NCI-H2029 (cell line): ENCODE measurements at regions not wholly inside any gene's neighbourhood (a gene's known extent, or its start where the extent isn't known, plus 50 kb on each side); places are given as distances from the start of the nearest gene placed in this dataset.

ENCODE experiments used
- DNase-seq: peaks from one replicate; lab custom pipeline; 2025; lab: John Stamatoyannopoulos, UW

GRCh38 chr2:19600506-19600905 lies 242.1 kb upstream of the OSR1 start:
- no peak for DNase-seq

- no peak for DNase-seq
Measured at GRCh38 chr2:19598971-19599370, 240.5 kb upstream of the OSR1 start.

- no peak for DNase-seq
Measured at GRCh38 chr2:19592197-19592596, 233.8 kb upstream of the OSR1 start.

DNA sequence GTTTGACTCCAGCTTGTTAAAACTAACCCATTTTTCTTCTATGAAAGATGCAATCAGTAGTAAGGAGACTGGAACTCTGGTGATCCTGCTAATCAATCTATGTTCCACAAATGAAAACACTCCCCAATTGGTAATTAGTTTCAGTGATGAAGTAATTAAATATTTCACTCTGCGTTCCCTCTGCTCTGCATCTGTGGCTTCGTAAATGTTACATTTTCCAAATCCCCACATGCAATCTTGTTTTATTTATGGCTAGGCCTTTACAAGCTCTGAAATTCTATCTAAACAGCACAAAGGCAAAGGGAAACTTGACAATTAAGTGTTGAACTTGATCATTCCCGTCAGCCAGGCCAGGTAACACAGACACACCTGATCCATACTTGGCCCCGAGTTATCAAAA lies 231.4 kb upstream of the OSR1 start:
- no peak for DNase-seq

DNA sequence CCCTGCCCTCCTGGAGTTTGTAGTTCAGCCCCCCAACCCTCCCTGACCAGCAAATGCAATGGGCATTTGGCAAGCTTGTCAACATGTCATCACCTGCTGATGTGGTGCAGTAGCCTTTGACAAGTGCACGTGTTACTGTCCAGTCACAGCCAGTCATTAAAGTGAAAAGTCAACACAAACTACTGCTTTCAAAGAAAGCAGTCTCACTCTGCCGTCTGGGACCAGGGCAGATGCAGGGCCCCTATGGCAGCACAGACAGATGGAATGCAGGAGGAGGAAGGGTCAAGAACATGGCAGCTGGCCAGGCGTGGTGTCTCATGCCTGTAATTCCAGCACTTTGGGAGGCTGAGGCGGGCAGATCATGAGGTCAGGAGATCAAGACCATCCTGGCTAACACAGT lies 222.4 kb upstream of the OSR1 start:
- DNase-seq: no peak

DNA sequence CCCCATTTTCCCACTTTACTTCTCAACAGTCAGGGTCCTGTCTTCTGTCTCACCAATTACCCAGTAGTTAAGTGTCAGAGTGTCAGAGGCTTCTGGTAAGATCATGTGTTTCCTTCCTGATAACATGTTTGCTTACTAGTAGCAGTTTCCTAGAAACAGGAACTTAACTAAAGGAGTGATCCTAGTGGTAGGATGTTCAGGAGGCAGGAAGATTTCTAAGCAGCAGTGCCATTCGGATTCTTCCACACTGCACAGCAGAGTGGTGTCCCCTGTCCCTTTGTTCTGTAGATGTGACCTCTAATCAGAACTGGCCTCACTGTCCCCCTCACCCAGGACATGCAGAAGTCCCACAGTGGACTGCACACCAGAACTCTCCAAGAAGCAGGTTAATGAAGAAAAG lies 221.8 kb upstream of the OSR1 start:
- DNase-seq: no peak

- DNase-seq: no peak
Measured at GRCh38 chr2:19579461-19579860, 221.0 kb upstream of the OSR1 start.

GRCh38 chr2:19577723-19578122 lies 219.3 kb upstream of the OSR1 start:
- no peak for DNase-seq

- DNase-seq: peak; percentile 8
Measured at GRCh38 chr2:19576411-19576810, 218.0 kb upstream of the OSR1 start.

- no peak for DNase-seq
Measured at GRCh38 chr2:19575641-19576040, 217.2 kb upstream of the OSR1 start.

DNA sequence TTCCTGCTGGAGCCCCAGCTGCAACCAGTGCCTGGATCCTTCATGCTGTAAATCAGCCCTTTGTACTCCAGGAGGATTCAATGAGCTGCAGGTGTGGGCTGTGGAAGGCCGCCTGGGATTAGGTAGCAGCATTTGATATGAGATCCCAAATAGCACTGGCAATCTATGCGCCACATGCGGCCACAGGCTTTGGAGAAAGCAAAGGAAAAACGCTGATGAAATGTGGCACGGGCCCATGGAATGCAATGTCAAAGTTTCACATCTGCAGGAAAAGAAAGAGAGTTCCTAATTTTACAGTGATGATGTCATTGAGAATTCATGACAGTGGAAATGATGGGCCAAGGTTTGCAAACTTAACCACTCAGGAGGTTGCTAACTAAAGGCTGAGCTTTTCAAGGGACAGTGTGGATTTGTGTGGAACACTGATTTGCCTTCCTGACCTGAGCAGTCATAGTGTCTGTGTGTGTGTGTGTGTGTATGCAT lies 216.4 kb upstream of the OSR1 start:
- peak; percentile 23 for DNase-seq

DNA sequence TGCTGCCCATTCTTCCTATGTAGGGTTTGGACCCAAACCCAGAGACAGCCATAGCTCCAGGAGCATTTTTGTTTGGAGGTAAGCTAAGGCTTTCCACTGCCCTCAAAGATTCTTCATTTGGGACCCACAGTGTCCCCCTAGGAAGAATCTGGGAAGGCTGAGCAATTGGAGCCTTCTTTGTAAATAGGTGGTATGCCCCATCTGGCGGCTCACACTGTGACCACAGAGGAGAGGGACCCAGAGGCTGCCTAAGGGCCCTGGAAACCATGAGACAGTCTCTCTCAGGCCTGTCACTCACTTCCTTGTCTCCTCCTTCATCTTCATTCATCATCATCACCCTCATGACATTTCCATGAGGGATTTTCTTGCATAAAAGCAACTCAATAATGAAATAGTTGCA lies 215.4 kb upstream of the OSR1 start:
- no peak for DNase-seq

GRCh38 chr2:19571773-19572172 lies 213.3 kb upstream of the OSR1 start:
- DNase-seq: no peak

- DNase-seq: no peak
Measured at GRCh38 chr2:19569300-19569791, 210.9 kb upstream of the OSR1 start.

- no peak for DNase-seq
Measured at GRCh38 chr2:19568809-19569208, 210.4 kb upstream of the OSR1 start.

DNA sequence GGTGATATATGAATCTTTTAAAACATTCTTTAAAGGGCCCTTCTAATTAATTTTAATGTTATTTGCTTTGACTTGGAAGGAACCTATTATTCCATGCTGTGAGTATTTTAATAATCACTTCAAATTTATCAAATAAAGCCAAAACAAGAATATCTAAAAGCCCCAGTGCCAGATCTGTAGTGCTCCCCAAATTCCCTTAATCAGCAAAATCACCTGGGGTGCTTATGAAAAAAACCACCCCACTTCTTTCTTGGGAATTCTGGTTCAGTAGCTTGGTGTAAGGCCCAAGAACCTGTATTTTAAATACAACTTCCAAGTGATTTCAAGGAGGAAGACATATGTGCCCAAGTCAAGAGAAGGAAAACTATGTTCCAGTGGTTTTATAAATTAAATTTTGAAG lies 202.4 kb upstream of the OSR1 start:
- no peak for DNase-seq

- no peak for DNase-seq
Measured at GRCh38 chr2:19559596-19560240, 201.3 kb upstream of the OSR1 start.

DNA sequence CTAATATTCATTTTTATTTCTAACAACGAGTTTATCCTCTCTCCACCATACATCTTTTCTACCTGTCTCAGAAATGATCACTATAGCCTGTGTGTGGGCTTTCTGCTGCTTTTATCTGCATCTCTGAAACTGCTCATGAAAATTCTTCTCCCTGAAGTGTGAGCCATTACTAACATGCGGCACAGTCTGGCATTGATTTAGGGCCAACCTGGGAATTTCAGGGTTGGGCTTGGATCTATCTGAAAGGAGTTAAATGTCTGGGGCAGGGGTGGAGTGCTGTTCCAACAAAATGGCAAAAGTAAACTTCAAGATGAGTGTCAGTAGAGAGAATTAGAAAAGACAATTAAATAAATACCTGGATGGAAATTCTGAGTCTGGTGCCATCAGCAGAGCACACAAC lies 198.2 kb upstream of the OSR1 start:
- DNase-seq: no peak

DNA sequence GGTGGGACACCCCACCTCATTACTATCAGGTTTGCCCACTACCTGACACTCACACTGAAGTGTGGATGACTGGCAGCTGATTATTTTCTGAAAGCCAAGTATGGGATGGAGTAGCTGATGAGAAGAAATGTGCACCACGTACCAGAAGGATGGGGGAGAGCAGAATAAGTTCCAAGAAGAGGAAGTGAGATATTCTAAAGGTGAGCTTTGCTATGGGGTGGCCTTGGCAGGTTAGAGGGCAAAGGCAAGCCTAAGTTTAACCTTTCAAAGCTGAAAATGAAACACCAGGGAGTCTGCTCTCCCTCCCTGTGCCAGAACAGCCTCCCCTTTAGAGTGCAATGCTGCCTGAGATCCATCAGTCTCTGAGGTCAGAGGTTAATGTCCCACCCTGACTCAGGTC lies 196.1 kb upstream of the OSR1 start:
- no peak for DNase-seq

DNA sequence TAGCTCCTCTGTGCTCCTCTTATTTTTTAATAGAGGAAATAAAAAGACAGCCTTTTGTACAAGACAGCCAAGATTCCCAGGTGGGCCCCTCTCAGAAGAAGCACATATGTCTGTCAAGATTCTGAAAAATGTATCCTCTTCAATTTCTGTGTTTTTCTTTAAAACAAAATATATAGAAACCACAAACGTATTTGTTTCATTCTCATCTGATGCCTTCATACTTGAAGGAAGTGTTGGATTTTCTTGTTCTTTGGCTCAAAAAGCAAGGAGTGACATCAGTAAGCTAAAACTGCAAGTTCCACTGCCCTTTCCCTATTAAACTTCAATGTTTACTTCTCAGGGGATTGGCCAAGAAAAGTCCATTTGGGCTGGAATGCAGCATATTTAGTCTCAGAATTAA lies 193.8 kb upstream of the OSR1 start:
- no peak for DNase-seq

DNA sequence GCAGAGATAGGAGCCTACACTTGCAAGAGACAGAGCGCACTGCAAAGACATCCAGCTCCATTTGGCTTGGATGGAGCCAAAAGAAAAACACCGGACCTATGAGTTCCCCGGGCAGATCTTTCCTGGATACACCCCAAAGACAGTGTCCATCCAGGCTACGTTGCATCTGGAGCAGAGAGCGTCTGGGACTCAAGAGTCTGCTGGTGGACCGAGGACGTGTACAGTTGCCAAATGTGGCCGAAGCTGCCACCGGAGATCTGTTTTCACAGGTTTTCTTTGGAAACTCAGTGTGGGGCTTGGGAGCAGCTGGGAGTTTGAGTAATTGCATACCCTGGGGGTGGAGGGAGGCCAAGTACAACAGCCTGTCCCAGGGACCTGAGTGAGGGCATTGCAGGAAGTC lies 192.3 kb upstream of the OSR1 start:
- DNase-seq: no peak

DNA sequence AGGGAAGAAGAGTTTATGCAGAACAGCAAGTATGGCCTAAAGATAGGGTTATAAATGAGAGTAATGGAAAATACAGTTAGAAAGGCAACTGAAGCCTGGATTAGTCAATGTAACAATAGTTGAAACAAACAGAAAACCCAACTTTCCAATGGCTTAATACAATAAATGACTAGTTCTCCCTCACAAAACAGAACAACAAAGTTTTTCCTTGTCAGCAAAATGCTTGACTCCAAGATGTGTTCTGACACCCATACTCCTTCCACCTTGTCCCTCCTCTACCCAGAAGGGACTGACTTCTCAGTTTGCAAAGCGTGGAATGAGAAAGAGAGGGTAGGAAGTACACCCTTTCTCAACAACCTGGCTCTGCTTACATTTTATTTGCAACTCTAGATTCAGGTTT lies 191.4 kb upstream of the OSR1 start:
- DNase-seq: no peak

DNA sequence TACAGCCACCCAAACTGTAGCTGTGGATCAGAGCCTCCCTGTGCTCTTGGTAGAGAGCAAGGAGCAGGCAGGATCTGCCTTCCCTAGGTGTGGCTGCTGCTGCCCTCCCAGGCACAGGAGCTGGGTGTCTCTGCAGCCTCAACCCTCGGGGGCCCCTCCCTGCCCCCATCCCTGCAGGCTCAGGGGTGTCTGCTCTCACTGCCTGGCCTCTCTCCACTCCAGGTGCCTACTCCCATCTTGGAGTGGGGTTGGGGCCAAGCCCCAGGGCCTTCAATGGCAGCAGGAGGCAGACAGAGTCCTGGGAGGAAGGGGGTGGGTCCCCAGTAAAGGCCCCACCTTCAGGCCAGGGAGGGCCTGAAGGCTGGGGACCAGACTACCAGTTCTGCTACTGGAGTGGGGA lies 189.7 kb upstream of the OSR1 start:
- DNase-seq: no peak

- DNase-seq: no peak
Measured at GRCh38 chr2:19547321-19547720, 188.9 kb upstream of the OSR1 start.
